Right lung (tissue), 2 donors: ENCODE measurements at regions not wholly inside any gene's neighbourhood (a gene's known extent, or its start where the extent isn't known, plus 50 kb on each side); places are given as distances from the start of the nearest gene placed in this dataset.

ENCODE experiments used
- DNase-seq, 2 donors: peaks; one replicate each; pipeline ENCODE4 v3.0.0-alpha.2; 2013

DNA sequence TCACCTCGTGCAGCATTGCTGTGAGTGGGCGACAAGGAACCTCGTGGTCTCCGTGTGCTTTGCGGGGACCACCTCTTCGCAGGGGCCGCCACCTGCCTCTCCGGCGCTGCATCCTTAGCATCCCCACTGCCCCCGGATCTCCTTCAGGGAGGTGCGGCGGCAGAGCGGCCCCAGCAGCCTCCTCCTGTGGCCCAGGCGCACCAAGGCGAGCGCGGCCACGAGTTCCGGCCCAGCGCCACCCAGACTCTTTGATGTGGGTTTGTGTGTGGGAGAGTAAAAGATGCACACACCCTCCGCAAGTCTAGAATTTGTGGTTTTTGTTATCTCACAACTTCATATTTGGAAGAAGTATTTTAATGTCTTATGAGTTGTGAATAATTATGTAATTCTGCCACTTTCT, 118.8 kb upstream of the DIO3 start:
- no peak for DNase-seq

DNA sequence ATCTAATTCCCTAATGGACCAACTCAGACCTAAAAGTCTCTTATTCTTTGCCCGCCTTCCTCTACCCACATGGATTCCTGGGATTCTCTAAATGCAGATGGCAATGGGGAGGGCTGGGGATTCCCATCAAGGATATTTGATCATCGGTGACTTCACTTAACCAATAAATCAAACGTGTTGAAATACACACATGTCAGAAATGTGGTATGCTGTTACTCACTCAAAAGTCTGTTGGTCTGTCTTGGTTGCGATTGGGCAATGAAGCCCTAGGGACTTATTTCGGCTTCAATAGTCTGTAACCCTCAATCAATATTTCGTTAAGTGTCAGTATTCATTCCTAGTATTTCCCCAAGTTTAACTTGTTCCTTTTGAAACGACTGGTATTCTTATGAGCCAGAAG, 117.2 kb upstream of the DIO3 start:
- DNase-seq, result no peak

DNA sequence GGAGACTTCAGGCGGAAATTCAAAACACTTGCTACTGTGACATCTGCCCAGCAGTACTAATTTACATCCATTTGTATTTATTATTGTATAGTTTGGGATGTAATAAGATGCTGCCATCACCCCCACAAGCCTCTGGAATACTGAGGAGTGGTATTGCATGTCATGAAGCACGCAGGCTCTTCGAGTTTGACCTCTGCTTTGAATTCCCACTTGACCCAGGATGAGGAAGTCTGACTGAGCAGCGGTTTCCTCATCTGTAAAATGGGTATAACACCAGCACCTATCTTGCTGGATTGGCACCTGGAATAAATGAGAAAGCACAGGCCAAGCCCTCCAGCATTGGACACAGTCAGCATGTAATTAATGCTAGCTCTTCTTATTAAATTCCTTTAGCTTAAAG, 116.0 kb upstream of the DIO3 start:
- DNase-seq, result no peak

DNA sequence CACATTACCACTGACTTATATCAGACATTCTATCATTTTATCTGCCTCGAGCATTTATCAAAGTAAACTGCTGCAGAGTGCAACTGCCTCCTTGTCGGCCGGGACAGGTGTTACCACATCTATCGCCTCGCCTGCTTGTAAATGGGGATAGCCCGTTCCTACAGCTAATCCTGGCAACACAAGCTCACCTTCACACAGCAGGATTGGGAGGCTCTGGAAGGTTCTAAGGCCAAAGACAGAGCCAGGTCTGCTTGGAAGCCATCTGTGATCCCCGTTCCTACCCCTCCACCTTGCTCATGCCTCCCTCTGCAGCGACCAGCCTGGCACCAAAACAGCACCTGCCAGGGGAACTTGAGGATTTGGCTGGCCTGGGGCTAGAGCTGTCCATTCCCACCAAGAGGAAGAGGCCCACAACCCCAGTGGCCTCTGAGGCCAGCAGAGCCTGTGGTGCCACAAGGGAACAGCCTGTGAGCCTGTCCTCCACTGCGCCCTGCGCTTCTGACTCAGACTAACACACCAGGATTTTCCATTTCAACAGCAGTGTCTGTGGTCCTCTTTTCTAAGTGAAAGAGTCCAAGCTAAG, 114.8 kb upstream of the DIO3 start:
- DNase-seq, result no peak

DNA sequence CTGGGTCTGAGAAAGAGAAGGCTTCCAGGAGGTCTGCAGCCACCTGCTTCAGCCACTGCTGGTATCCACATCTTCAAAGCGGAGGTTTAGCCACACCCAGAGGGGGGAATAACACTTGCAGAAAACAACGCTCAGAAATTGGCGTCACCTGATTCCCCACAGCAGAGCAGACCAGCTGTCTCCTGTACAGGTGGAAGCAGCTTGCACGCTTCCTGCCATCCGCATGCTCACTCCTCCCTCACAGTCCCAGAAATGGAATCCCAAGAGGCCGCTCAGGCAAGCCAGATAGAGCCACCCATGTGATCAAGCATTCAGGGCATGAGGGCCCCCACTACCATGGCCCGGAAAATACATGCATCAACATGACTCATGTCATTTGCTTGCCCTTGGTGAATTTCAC, 112.2 kb upstream of the DIO3 start:
- DNase-seq, result no peak

DNA sequence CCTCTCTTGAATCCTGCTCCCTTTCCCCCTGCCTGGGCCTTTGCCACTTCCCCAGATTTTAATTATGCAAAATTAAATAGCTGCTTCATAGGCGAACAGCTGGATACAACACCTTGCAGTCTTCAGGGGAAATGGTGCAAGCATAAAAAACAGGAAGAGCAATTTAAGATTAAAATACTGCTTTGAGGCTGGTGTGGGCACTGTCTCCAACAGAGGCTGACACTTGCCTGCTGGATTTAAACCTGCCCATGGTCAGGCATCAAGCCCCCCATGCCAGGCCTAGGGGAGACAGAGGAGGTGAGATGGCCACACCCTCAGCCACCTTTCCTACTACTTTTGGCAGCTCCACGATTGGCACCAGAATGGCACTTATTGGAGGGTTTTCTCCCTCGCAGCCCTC, 110.1 kb upstream of the DIO3 start:
- no peak for DNase-seq

DNA sequence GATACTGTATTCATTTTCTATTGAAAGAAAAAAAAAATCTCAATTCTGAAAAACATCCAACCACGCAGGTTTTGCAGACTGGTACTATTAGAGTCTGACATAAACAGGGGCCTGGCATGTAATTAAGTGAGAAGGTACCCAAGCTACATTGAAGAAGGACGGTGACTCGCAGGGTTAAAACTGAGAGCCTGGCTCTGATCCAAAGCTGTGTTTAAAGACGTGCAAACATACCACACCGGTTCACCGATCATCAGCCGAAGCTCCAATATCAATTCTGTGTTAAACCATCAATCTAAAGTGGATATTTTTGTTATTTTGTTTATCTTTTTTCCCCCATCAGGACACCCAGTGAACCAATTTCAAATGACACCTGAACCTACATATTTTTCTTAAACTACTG, 108.1 kb upstream of the DIO3 start:
- DNase-seq, result no peak

DNA sequence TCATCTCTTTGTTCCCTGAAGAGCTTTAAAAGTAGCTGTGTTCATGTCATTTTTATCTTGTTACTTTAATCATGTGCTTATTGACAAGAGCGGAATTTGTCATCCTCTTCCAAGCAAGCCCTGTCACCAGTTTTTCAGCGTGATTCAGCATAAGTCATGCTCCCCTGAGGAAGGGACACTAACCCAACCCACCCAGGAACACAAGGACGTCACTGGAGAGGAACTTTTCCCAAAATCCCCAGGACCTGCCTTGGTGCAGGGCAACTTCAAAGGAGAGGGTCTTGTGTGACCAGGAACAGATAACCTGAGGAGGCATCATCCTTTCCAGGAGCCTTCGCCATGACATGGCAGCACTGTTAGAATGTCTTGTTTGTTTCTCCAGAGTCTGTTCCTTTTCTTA, 107.1 kb upstream of the DIO3 start:
- DNase-seq, result no peak

DNA sequence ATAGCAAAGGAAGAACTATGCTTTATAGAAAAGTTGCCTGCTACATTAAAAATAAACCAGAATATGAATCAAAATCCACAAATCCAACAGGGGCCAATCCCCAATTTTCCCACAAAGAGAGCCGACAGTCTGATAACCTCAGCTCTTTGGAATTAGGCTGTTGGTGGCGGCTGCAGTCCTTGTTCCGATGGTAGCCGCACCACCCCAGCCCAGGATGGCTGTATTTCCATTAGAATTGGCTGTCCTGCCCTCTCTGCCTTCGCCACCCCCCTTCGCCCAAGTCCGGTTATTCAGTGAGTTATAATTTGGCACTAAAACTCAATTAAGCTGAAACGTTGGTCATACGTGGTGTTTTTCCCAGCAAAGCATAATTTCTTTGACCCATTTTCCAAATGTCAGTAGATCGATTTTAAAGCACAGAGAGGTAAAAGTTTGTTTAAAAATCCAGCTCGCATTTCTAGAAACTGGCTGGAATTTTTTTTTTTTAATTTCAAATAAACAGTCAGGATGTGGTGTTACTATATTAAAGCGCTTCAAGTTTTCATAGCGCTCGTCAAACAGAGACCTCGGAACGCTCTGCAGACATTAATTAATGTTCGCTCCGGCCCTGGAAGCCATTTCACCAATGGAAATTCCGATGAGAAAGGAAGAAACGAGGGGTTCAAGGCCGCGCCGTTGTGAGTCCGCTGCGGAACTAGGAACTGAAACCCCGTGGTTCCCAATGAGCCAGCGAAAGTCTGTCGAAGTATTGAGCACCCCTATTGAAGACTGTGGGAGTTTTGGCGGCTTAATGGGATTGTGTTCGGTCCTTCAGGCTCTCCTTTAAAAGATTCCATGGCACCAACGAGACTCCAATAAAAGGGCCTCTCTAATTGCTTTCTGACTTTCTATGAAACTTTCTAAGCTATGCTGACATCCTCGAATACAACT, 104.8 kb upstream of the DIO3 start:
- no peak for DNase-seq

DNA sequence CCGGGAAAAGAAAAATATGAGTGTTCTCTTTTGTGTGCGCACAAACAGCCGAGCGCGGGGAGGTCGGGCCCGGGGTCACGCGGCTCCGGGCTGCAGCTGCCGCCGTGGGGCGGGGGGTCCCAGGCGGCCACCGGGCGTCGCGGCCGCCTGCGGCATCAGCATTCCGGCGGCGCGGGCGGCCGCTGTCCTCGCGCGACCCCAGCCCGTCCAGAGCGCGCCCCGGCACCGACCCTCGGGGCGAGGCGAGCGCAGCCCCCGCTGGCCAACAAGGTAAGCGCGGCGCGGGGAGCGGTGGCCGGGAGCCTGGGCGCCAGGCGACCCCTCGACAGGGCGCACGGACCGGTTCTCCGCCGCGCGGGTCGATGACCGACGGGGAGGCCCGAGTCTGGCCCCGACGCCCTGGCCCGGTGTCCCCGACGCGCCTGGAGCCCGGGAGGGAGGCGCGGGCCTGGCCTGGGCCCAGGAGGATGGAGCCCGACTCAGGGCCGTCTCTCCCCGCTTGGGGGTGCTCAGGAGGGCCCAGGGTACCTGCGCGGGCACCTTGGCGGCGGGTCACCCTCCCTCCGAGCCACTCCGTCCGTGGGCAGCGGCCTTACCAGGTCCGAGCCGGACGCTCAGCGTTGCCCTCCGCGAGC, 103.9 kb upstream of the DIO3 start:
- DNase-seq, result no peak

DNA sequence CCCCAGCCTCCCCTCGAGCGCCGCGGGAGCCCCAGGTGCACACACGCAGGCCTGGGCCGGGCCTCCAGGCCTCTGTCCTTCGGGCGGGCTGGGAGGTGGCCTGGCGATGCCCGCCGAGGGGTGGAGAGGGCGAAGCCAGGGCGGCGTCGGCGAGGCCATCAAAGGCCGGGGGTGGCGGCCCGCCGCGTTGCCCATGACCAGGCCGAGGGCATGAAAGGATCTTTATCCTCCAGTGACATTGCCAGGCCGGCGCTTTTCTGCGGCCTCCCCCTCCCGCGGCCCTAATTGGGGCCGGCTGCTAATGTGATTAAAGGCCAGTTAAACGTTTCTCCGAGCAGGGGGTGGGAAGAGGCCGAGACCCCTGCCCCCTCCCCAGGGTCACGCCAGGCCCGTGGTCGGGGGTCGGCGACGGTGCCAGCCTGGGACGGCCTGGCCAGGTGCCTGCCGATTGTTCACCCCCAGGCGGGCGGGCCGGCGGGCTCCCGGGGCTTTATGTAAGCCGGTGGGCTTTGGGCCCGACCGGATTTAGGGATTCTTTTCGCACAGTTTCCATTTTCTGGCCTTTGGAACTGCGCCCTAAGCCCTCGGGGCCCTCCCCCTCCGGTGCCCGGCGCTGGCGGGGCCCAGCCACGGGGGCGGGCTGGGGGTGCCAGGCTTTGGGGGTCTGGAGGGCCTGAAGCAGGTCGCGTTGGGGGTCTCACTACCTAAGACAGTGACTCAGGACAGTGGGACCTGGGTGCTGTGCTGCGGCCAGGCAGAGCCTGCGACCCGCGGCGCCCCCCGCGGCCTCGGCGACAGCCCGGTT, 103.2 kb upstream of the DIO3 start:
- no peak for DNase-seq

DNA sequence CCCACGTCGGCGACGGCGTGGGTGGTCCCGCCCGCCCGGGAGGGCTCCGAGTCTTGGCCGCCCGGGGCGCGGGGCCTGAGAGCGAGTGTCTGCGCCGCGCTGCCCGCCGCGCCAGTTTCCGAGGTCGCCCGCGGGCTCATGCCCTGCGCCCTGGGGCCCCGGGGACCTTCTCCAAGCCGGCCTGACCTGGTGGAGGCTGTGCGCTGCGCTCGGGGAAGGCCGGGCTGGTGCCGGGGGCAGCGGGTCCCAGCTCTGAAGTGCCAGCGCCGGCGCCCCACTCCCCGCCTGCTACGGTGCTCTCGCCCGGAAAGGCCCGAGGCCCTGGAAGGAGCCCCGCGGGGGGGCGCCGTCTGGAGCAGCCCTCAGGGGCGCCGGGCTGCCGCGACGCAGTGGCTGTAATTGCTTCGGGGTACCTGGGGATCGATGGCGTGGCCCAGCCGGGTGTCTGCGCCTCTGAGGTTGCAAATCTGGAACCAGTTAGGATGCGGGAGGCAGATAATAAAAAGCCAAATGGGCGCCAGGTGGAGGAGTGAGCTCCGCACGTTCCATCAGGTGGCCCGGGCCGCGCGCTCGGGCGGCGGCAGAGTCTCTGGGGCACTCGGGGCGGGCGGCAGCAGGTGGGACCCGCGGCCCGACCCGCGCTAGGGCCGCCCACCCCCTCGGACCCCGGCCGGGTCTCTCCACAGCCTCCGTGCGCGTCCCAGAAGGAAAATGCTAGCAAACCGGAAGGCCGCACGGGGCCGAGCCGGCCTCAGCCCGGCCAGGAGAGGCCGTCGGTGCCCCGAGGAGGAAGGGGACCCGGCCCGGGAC, 102.3 kb upstream of the DIO3 start:
- DNase-seq, result no peak

DNA sequence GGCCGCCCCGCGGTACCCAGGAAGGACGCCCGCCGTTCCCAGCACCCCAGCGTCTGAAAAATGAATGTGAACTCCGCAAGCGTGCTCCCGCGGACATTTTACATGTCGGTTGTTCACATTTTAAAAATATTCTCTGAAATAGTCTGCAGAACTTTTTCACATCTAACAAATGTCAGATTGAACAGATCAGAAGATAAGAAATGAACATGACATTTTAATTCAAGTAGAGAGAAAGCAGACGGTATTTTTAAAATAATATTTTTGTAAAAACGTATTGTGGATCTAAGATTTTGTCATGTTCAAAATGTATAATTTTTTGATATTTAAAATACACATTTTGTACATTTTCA, 101.8 kb upstream of the DIO3 start:
- no peak for DNase-seq

DNA sequence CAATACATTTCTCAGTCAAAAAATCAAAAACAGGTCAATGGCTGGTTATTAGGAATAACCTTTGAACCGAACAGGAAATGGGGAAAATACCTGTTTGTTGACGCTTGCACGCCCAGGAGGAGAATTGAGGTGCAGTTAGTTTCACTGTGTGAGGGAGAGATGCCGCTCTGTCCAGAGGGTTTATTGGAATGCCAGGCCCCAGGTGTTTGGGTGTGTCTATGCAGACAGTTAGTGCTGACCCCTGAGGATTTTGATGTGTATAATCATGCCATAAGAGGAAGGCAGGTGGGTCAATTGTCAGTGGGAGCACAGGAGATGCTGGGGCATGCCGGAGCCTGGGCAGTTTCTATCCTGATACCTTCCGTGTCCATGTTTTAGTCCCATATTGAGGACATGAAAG, 100.8 kb upstream of the DIO3 start:
- no peak for DNase-seq

DNA sequence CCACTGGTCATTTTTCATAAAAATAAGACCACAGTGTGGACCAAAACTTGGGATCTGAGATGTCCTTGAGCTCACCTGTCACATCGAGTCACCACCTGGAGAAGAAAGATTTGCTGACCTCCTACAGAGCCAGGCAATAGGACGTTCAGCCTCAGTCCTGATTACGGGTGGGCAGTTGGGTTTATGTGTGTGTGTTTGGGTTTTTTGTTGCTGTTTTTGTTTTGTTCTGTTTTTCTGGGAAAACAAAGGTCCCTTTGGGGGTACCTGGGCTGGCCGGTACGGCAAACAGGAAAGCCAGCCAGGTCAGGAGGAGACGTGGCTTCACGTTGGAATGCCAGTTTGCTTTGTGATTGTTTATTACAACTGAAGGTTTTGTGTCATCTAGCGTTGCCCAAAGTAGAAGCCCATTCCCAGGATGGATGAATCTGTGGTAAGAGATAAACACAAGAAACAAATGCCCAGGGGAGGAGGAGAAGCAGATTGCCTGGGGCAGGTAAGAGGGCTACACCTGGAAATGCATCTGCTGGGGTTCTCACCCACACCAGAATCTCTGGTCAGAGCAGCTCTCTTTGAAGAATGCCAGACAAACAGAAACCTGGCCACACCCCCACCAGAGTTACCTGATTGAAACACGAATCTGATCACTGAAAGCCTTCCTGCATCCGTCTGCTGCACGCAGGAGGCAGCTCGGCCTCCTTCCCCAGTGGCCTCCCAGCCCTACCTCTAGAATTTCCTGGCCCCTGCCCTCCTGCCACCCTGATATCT, 100.1 kb upstream of the DIO3 start:
- DNase-seq, result no peak

DNA sequence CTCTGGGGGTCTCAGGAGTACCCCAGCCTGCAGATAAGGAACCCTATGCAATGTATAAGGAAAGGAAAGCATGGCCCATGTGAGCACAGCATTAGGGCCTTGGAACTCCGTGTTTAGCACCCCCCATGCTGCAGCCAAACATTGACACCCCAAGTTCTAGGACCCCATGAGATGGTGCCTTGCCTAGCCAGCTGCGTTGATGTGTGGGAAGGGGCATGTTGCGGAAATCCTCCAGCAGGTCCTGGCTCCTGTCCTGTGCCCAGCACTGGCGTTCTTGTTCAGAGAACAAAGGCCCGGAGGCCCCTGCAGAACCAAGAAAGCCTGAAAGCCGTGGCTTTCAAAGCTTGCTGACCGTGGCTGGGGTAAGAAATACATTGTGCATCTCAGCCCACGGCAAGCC, 99.4 kb upstream of the DIO3 start:
- no peak for DNase-seq

DNA sequence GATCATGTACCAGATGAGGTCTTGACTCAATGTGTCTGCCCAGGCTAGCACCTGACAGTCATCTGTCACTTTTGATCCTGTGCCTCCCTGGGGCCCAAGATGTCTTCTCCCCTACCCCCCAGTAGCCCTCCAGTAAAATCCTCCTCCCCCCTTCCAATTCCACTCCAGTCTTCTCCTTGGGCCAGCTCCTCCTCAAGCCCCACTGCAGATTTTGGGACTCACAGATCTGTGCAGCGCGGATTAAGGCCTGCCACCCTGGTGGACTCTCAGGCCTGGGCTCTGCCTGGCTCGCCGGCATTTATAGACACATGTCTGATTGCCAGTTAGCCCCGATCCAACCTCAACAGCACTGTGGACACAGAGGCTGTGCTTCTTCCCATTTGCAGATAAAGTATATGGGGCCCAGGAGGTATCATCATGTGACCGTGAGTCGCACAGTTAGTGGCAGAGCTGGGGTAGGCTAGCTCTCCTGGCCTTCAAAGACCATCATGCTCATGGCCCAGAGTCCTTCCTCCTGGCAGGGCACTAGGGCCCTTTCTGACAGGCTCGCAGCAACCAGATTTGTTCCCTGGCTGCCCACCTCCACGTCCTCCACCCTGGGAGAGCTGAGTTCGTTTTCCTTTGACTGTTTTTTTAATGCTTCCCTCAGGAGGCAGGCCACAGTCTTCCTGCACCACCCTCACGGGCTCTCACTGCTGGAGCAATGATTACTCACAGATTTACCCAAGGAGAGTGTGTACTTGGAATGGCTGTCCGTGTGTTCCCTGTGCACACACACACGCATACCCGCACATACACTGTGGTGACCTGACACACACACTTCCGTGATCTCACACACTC, 98.3 kb upstream of the DIO3 start:
- no peak for DNase-seq

DNA sequence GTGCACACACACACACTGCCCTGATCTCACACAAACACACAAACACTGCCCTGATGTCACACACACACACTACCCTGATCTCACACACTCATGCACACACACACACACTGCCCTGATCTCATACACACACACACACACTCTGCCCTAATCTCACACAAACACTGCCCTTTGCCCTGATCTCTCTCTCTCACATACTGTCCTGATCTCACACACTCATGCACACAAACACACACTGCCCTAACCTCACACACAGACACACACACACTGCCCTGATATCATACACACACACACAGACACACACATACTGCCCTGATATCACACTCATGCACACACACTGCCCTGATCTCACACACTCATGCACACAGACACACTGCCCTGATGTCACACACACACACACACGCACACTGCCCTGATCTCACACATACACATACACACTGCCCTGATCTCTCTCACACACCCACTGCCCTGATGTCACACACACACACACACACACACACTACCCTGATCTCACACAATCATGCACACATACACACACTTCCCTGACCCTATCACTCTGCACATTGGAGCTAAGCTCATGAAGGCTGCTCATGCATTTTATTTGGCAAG, 97.6 kb upstream of the DIO3 start:
- no peak for DNase-seq

DNA sequence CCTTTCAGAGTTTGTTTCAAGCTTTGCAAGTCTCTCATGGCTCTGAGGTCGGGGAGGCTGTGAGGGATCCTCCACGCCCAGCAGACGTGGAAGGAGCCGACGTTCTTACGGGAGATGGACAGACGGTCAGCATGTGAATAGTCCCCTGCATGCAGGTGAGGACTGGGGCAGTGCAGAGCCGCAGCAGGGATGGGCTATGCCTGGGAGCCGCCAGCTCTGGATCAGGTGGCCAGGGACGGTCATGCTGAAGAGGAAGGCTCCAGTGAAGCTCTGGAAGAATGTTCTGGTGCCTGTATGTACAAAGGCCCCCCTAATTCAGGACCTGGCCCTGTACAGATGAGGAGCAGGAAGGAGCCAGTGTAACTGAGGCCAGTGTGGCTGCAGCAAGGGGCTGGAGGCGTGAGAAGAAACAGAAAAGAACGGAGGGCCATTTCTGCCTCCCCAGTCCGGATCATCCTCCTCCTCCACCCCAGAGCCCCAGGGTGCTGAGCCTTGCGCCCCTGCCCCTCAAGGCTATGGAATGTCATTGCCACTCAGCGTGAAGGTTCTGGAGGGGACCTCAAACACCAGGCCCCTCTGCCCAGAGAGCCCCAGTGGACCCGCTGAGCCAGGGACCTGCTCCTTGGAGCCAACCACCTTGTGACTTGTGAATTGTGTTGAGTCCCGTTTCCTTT, 96.8 kb upstream of the DIO3 start:
- no peak for DNase-seq
